GM12873 (cell line): ENCODE measurements at regions not wholly inside any gene's neighbourhood (a gene's known extent, or its start where the extent isn't known, plus 50 kb on each side); places are given as distances from the start of the nearest gene placed in this dataset.

ENCODE experiments used
- CTCF ChIP-seq: IDR thresholded peaks from 2 replicates; pipeline ENCODE4 v1.5.1; 2012; ENCODE audit warnings: low read depth, mild to moderate bottlenecking, moderate library complexity, low read length, control low read depth; ENCODE audit not compliant: insufficient read depth; ENCODE audit errors: missing control alignments

DNA sequence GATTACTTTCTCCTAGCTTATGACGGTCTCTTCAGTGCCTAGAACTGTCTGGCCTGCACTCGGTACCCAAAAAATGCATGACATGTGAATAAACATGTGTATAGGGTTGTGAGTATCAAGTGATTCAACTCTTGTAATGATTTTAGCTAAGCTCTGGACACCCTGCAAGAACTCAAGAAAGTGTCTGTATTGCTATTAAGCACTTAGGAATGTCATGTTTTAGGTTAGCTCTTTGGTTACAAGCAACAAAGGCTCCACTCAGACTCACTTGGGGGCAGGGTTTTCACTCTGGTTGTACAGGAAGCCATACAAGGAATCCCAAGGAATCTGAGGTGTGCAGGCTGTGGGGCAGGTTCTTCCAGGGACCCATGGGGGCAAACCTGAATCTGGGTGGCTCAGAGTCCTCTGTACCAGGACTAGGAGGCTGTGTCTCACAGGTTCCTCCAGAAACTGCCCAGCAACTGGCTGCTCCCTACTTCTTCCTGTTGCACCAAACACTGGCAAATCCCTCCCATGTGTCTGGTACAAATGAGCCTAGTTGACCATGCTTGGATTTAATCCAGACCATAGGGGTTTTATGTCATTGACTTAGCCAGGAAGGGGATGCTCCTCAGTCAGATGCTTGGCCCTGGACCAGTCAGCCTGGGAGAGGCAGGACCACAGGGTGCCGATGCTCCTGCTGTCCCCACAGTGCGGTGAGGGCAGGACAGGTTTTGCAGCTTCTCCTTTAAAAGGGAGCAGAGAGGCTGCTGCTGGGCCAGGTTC is 77.9 kb upstream of the CDH4 start:
- no peak for TF ChIP-seq CTCF

DNA sequence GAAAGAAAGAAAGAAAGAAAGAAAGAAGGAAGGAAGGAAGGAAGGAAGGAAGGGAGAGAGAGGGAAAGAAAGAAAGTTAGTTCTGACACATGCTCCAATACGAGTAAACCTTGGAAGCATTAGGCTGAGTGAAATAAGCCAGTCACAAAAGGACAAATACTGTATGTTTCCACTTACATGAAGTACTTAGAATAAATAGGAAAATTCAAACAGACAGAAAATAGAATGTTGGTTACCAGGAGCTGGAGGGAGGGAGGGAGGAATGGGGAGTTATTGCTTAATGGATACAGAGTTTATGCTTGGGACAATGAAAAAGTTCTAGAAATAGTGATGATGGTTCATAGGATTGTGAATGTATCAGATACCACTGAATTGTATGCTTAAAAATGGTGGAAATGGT is 75.2 kb upstream of the CDH4 start:
- TF ChIP-seq CTCF: no peak

DNA sequence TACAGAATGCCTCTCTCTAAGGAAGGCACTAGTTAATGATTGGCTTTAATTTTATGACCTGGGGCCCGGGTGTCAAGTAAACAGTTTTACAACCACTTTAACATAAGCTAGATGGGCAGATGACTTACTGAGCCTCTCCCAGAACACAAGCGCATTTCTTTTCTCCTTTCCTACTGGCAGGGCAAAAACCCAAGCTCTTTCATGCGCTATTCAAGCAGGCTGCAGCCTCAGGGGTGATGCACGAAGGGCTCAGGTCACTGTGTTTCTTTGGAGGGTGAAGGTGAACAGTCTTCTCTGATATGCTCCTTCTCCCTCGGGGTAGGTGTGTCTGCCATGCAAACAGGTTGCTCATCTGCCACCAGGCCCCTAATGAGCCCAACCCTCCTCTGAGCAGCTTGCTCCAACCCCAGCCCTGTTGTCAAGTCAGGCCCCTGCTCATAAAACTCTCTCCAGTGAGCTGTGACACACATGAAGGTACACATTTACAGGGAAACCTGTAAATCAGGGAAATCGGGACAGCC is 73.5 kb upstream of the CDH4 start:
- TF ChIP-seq CTCF: no peak

GRCh38 chr20:61184194-61184593 is 67.9 kb upstream of the CDH4 start:
- no peak for TF ChIP-seq CTCF

DNA sequence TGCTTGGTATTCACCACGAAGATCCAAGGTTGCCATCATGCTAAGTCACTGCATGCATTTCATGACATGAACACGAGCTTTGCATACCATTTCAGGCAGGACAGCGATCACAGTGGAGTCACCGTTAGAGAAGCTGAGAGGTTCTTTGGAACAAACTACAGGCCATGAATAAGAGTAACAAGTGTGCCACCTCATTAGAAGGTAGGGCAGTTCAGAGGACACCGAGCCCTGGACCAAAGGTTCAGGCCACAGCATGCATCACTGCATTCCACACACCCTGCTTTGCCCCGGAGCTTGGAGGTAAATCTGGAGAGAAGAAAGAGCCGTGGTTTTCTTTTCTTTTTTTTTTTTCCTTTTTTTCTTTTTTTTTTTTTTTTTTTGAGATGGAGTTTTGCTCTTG is 66.9 kb upstream of the CDH4 start:
- TF ChIP-seq CTCF: no peak

- TF ChIP-seq CTCF: no peak
These were observed 66.0 kb upstream of the CDH4 start for GRCh38 chr20:61185841-61186601.

- TF ChIP-seq CTCF: no peak
These were observed 65.1 kb upstream of the CDH4 start for GRCh38 chr20:61186771-61187472.
